Adipocyte (in vitro differentiated cells): ENCODE measurements at regions not wholly inside any gene's neighbourhood (a gene's known extent, or its start where the extent isn't known, plus 50 kb on each side); places are given as distances from the start of the nearest gene placed in this dataset.

Experiments
- DNase-seq: peaks from one replicate; pipeline ENCODE4 v3.0.0-alpha.2; 2015; ENCODE audit warnings: low read depth
- H3K27me3 ChIP-seq: replicated peaks from 2 replicates; pipeline ENCODE4 v1.7.0; 2013; ENCODE audit warnings: mild to moderate bottlenecking, low read length, moderate library complexity; ENCODE audit not compliant: control insufficient read depth, insufficient read depth
- H3K36me3 ChIP-seq: 2 replicates; pipeline ENCODE4 v1.7.0; 2013; ENCODE audit warnings: low read length, mild to moderate bottlenecking, moderate library complexity; ENCODE audit not compliant: control insufficient read depth, insufficient read depth, severe bottlenecking
- H3K4me1 ChIP-seq: 2 replicates; pipeline ENCODE4 v1.7.0; 2013; ENCODE audit warnings: mild to moderate bottlenecking, low read length, moderate library complexity; ENCODE audit not compliant: control insufficient read depth, insufficient read depth
- H3K4me3 ChIP-seq: 2 replicates; pipeline ENCODE4 v1.7.0; 2013; ENCODE audit warnings: mild to moderate bottlenecking, low read length, moderate library complexity
- H3K9ac ChIP-seq: 2 replicates; pipeline ENCODE4 v1.7.0; 2013; ENCODE audit warnings: mild to moderate bottlenecking, low read length, moderate library complexity
- H3K9me3 ChIP-seq: 2 replicates; pipeline ENCODE4 v1.7.0; 2013; ENCODE audit warnings: mild to moderate bottlenecking, low read length, moderate library complexity; ENCODE audit not compliant: control insufficient read depth

DNA sequence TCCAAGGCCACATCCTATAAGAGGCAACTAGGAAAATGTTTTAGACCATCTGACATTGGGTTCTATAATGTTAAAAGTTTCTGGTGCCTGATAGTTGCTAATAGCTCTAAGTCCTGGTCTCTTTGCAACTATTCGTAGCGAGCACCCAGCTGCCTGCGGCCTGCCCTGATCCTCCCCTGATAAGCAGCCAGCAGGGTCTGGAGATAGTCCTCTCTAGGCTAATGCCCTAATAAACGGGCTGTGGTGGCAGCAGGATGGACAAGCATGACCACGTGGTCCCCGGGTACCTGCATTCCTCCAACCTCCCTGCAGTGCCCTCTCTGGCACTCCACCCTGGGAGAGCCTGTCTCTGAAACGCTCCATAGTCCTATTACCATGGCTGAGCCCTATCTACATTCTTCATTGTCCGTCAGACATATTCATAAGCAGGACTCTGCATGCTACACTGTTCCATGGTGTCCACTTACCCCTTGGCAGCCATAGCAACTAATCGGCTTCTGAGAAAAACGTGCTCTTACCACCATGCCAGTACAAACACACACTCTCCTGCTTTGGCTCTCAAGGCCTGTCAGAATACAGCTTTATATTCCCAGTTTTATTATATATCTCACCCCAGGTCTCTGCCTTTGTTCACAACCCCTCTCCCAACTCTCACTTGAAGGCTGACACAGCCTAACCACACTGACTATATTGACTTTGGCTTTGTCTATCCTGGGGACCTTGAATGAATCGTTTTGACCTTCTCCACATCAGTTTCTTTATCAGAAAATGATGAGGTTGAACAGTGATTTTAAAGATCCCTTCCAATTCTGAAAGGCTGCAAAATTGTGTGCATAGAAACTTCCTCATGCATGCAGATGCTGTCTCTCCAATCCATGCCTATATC lies 49.9 kb upstream of the DAPK1 start:
- no peak for DNase-seq
- Histone ChIP-seq H3K9ac (no peak overlapping the region), H3K4me3 (no peak overlapping the region), H3K36me3 (no peaks in the 10 kb centered on the region), H3K27me3 (no peaks in the 10 kb centered on the region), H3K9me3 (no peaks in the 10 kb centered on the region), H3K4me1 (no peaks in the 10 kb centered on the region)
